Tibial artery (tissue), 4 donors: ENCODE measurements at regions not wholly inside any gene's neighbourhood (a gene's known extent, or its start where the extent isn't known, plus 50 kb on each side); places are given as distances from the start of the nearest gene placed in this dataset.
"Not testable (repeated sequence)": the region's sequence is repeated elsewhere in the genome, so short reads cannot be mapped to it uniquely, and the experiment has no call there.

Experiments
- DNase-seq, 2 donors: peaks; one replicate each; pipeline ENCODE4 v3.0.0-alpha.2; 2019
- H3K27ac ChIP-seq, 2 donors: fragments of 200-600 bp; sonication (generic) in 1 of 2; 1 replicate in 1 of 2; 2 replicates in 1 of 2; pipeline ENCODE4 v1.5.1; 2018 to 2019; ENCODE audit warnings: mild to moderate bottlenecking in 1 of 2
- H3K27me3 ChIP-seq, 2 donors: fragments of 200-600 bp; sonication (generic) in 1 of 2; one replicate each; pipeline versions ENCODE4 v1.5.1 to v1.6.0; 2016 to 2019
- H3K36me3 ChIP-seq, 3 donors: fragments of 200-600 bp; sonication (generic) in 2 of 3; one replicate each; pipeline ENCODE4 v1.5.1; 2016 to 2019; ENCODE audit warnings: mild to moderate bottlenecking in 2 of 3
- H3K4me1 ChIP-seq, 4 donors: fragments of 200-600 bp; sonication (generic) in 2 of 4; 1 replicate in 3 of 4; 2 replicates in 1 of 4; pipeline ENCODE4 v1.5.1; 2016 to 2019
- H3K4me3 ChIP-seq, 2 donors: fragments of 200-600 bp; sonication (generic) in 1 of 2; 1 replicate in 1 of 2; 2 replicates in 1 of 2; pipeline ENCODE4 v1.5.1; 2018 to 2019; ENCODE audit warnings: mild to moderate bottlenecking in 2 of 2
- H3K9me3 ChIP-seq, 3 donors: fragments of 200-600 bp; sonication (generic) in 1 of 3; one replicate each; pipeline ENCODE4 v1.5.1; 2016 to 2019
- intact Hi-C: fragments of 100-400 bp; cut with DNase I; formaldehyde crosslinking; loops from one replicate; pipeline ENCODE4 v1.15.0; 2023; ENCODE audit warnings: low total_unique reads
- TF ChIP-seq, protein P1 (sequence below), 2 experiments: fragments of 200-600 bp in 1 of 2; fragments of 450-650 bp in 1 of 2; IDR thresholded peaks; one replicate each; pipeline ENCODE4 v1.5.1; 2017 to 2019; ENCODE audit warnings: antibody characterized with exemption in 2 of 2, mild to moderate bottlenecking in 1 of 2, moderate library complexity in 1 of 2

DNA sequence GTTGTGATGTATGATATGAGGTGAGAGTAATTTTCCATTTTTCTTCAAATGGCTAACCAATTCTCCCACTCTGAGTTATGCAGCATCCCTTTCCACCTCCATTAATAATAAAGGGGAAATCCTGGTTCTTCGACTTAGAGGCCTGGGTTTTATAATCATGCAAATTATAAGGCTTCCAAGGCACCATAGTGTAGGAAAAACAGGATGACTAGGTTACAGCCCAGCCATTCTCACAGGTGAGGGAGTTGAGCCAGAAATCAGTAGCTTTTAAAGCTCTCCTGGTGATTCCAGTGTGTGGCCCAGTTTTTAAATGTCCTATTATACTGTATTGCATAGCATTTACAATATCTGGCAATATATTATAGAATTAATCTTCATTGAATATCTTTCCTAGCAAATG lies 203.1 kb downstream of the ARHGEF9 start:
- no peaks in the 10 kb centered on the region for H3K4me1 ChIP-seq
- no peaks in the 10 kb centered on the region for H3K27me3 ChIP-seq
- H3K9me3 ChIP-seq, result no peaks in the 10 kb centered on the region
- intact Hi-C loops, result no loop called here
- DNase-seq, result no peak
- TF ChIP-seq, protein P1, sequence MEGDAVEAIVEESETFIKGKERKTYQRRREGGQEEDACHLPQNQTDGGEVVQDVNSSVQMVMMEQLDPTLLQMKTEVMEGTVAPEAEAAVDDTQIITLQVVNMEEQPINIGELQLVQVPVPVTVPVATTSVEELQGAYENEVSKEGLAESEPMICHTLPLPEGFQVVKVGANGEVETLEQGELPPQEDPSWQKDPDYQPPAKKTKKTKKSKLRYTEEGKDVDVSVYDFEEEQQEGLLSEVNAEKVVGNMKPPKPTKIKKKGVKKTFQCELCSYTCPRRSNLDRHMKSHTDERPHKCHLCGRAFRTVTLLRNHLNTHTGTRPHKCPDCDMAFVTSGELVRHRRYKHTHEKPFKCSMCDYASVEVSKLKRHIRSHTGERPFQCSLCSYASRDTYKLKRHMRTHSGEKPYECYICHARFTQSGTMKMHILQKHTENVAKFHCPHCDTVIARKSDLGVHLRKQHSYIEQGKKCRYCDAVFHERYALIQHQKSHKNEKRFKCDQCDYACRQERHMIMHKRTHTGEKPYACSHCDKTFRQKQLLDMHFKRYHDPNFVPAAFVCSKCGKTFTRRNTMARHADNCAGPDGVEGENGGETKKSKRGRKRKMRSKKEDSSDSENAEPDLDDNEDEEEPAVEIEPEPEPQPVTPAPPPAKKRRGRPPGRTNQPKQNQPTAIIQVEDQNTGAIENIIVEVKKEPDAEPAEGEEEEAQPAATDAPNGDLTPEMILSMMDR (IDR thresholded peaks at IDR 0.05), result no peak
- no peak overlapping the region for H3K27ac ChIP-seq
- H3K36me3 ChIP-seq, result no peaks in the 10 kb centered on the region
- no peak overlapping the region for H3K4me3 ChIP-seq

DNA sequence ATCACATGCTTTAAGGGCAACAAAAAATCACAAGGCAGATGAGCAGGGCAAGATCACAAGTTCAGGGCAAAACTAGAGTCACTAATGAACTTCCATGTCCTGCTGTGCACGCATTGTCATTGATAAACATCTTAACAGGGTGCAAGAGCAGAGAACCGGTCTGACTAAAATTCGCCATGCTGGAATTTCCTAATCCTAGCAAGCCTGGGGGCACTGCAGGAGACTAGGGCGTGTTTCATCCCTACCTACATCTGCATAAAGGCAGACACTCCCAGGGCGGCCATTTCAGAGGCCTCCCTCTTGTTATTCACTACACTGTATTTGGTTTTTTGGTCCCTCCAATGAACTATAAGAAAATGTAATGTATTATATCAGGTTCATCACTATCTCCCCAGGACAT lies 203.6 kb downstream of the ARHGEF9 start:
- intact Hi-C loops, result no loop called here
- no peaks in the 10 kb centered on the region for H3K9me3 ChIP-seq
- H3K4me1 ChIP-seq, result no peaks in the 10 kb centered on the region
- no peak overlapping the region for H3K27ac ChIP-seq
- H3K27me3 ChIP-seq, result no peaks in the 10 kb centered on the region
- no peak for DNase-seq
- H3K36me3 ChIP-seq, result no peaks in the 10 kb centered on the region
- H3K4me3 ChIP-seq, result no peak overlapping the region
- TF ChIP-seq, protein P1 (IDR thresholded peaks at IDR 0.05), result no peak

GRCh38 chrX:63576533-63576932 lies 208.5 kb downstream of the ARHGEF9 start:
- TF ChIP-seq, protein P1 (IDR thresholded peaks at IDR 0.05), result no peak
- H3K4me1 ChIP-seq, result no peaks in the 10 kb centered on the region
- no peaks in the 10 kb centered on the region for H3K27me3 ChIP-seq
- H3K4me3 ChIP-seq, result no peak overlapping the region
- no peaks in the 10 kb centered on the region for H3K36me3 ChIP-seq
- intact Hi-C loops, result no loop called here
- H3K27ac ChIP-seq, result no peak overlapping the region
- no peaks in the 10 kb centered on the region for H3K9me3 ChIP-seq
- DNase-seq, result no peak

- DNase-seq, H3K27me3 ChIP-seq, intact Hi-C loops, H3K36me3 ChIP-seq, H3K4me1 ChIP-seq, H3K4me3 ChIP-seq, H3K27ac ChIP-seq, H3K9me3 ChIP-seq: not testable (repeated sequence)
These were observed 209.3 kb downstream of the ARHGEF9 start for GRCh38 chrX:63575700-63576099.

GRCh38 chrX:63566856-63567255 lies 215.7 kb upstream of the SPIN4 start:
- Histone ChIP-seq H3K36me3 (no peaks in the 10 kb centered on the region), H3K9me3 (peaks cover 0 to 13% (median 0%) of the 10 kb centered on the region in 3 donors), H3K4me1 (peaks cover 0 to 4% (median 0%) of the 10 kb centered on the region in 4 donors), H3K4me3 (no peak overlapping the region), H3K27ac (no peak overlapping the region), H3K27me3 (no peaks in the 10 kb centered on the region)
- TF ChIP-seq, protein P1 (IDR thresholded peaks at IDR 0.05), result no peak
- intact Hi-C loops, result no loop called here
- DNase-seq, result no peak

GRCh38 chrX:63561425-63561824 lies 210.3 kb upstream of the SPIN4 start:
- Histone ChIP-seq H3K27ac (peak overlapping the region; percentile 74 to 81), H3K4me1 (peaks cover 0 to 12% (median 0%) of the 10 kb centered on the region in 4 donors), H3K36me3 (no peaks in the 10 kb centered on the region), H3K4me3 (peak overlapping the region; percentile 58 to 73), H3K9me3 (peaks cover 0 to 6% (median 0%) of the 10 kb centered on the region in 3 donors), H3K27me3 (no peaks in the 10 kb centered on the region)
- intact Hi-C loops, result no loop called here
- TF ChIP-seq, protein P1 (IDR thresholded peaks at IDR 0.05), result no peak
- no peak for DNase-seq
